Activated CD8-positive, alpha-beta T cell treated with anti-CD3 and anti-CD28 coated beads for 36 hours (primary cell): ENCODE measurements at regions not wholly inside any gene's neighbourhood (a gene's known extent, or its start where the extent isn't known, plus 50 kb on each side); places are given as distances from the start of the nearest gene placed in this dataset.

Source experiments
- ATAC-seq: fragments of 200-7000 bp; cut with Tn5 transposase; one replicate; pipeline ENCODE4 v1.10.0; 2021; ENCODE audit warnings: mild to moderate bottlenecking, moderate library complexity
- CTCF ChIA-PET: fragments of 350-600 bp; sonication (Branson Sonifier 250); formaldehyde crosslinking; loops from one replicate; lab custom pipeline; 2021; ENCODE audit warnings: antibody characterized with exemption; lab: Charles Lee
- POLR2A ChIA-PET: fragments of 350-600 bp; sonication (Branson Sonifier 250); formaldehyde crosslinking; loops from one replicate; lab custom pipeline; 2021; ENCODE audit warnings: antibody characterized with exemption; lab: Charles Lee
- DNase-seq: peaks from one replicate; pipeline ENCODE4 v3.0.0-alpha.2; 2020
- H3K27ac Mint-ChIP-seq: one replicate; pipeline ENCODE4 v1.8.0; 2021; ENCODE audit warnings: mild to moderate bottlenecking, mixed read lengths
- H3K27me3 Mint-ChIP-seq: one replicate; pipeline ENCODE4 v1.8.0; 2021; ENCODE audit warnings: mixed read lengths
- H3K36me3 Mint-ChIP-seq: one replicate; pipeline ENCODE4 v1.8.0; 2021; ENCODE audit warnings: low read depth, mixed read lengths
- H3K4me1 Mint-ChIP-seq: one replicate; pipeline ENCODE4 v1.8.0; 2021; ENCODE audit warnings: low read depth, mixed read lengths
- H3K4me3 Mint-ChIP-seq: one replicate; pipeline ENCODE4 v1.8.0; 2021; ENCODE audit warnings: mild to moderate bottlenecking, moderate library complexity, mixed read lengths
- H3K9me3 Mint-ChIP-seq: one replicate; pipeline ENCODE4 v1.8.0; 2021; ENCODE audit warnings: mixed read lengths
- intact Hi-C: fragments of 100-400 bp; cut with micrococcal nuclease; formaldehyde crosslinking; loops from one replicate; pipeline ENCODE4 v1.10.0; 2022
- TF ChIP-seq, protein P1 (sequence below): fragments of 200-600 bp; IDR thresholded peaks from one replicate; pipeline ENCODE4 v1.8.0; 2022; ENCODE audit warnings: antibody characterized with exemption, mild to moderate bottlenecking

DNA sequence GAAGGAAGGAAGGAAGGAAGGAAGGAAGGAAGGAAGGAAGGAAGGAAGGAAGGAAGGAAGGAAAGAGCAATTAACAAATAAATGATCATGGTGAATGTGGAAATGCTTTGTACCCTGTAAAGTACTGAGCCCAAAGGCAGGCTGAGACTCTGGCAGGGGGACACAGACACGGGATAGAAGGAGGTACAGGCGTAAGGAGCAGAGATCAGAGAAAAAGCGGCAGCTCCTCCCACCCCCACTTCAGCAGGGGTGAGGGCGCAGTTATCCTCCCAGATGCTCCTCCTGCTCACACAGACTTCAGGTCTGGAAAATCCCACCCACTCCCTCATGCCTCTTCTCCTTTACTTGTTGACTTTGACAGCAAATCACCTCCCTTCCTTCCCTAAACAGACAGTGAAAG lies 464.5 kb downstream of the MATN1 start:
- H3K36me3 Mint-ChIP-seq = no peaks in the 10 kb centered on the region
- ChIA-PET CTCF (no interaction called here), POLR2A (no interaction called here)
- peaks cover 8% of the 10 kb centered on the region for H3K27me3 Mint-ChIP-seq
- peaks cover 4% of the 10 kb centered on the region for H3K9me3 Mint-ChIP-seq
- ATAC-seq (no peak), DNase-seq (no peak)
- H3K27ac Mint-ChIP-seq = no peak overlapping the region
- no peak overlapping the region for H3K4me3 Mint-ChIP-seq
- TF ChIP-seq, protein P1, sequence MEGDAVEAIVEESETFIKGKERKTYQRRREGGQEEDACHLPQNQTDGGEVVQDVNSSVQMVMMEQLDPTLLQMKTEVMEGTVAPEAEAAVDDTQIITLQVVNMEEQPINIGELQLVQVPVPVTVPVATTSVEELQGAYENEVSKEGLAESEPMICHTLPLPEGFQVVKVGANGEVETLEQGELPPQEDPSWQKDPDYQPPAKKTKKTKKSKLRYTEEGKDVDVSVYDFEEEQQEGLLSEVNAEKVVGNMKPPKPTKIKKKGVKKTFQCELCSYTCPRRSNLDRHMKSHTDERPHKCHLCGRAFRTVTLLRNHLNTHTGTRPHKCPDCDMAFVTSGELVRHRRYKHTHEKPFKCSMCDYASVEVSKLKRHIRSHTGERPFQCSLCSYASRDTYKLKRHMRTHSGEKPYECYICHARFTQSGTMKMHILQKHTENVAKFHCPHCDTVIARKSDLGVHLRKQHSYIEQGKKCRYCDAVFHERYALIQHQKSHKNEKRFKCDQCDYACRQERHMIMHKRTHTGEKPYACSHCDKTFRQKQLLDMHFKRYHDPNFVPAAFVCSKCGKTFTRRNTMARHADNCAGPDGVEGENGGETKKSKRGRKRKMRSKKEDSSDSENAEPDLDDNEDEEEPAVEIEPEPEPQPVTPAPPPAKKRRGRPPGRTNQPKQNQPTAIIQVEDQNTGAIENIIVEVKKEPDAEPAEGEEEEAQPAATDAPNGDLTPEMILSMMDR = no peak
- no peaks in the 10 kb centered on the region for H3K4me1 Mint-ChIP-seq
- intact Hi-C loops = no loop called here

DNA sequence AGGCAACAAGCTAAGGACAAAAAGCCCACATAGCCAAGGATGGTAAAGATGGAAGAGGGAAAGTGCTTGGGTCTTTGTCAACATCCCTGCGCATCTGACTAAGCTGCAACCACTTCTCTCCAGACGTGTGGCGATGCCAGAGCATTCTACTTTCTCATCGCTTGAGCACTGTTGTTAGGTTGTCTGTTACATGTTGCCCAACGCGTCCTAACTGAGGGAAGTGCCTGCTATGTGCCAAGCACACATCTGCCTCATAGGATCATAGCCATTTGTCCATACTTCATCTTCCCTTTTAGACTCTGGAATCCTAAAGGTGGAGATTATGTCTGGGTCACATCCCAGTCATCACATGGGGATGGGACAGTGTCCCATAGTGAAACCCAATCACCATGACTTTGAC lies 464.9 kb downstream of the MATN1 start:
- Mint-ChIP-seq H3K4me1 (no peaks in the 10 kb centered on the region), H3K27ac (no peak overlapping the region), H3K27me3 (peaks cover 8% of the 10 kb centered on the region), H3K9me3 (peaks cover 4% of the 10 kb centered on the region), H3K4me3 (no peak overlapping the region), H3K36me3 (no peaks in the 10 kb centered on the region)
- DNase-seq (no peak), ATAC-seq (no peak)
- TF ChIP-seq, protein P1 = no peak
- intact Hi-C loops = no loop called here
- POLR2A ChIA-PET = no interaction called here
- CTCF ChIA-PET = no interaction called here

- intact Hi-C loops = no loop called here
- H3K4me1 Mint-ChIP-seq = no peaks in the 10 kb centered on the region
- no peak overlapping the region for H3K27ac Mint-ChIP-seq
- H3K9me3 Mint-ChIP-seq = peaks cover 4% of the 10 kb centered on the region
- ChIA-PET CTCF (no interaction called here), POLR2A (no interaction called here)
- peaks cover 8% of the 10 kb centered on the region for H3K27me3 Mint-ChIP-seq
- ATAC-seq (no peak), DNase-seq (no peak)
- H3K36me3 Mint-ChIP-seq = no peaks in the 10 kb centered on the region
- no peak overlapping the region for H3K4me3 Mint-ChIP-seq
- TF ChIP-seq, protein P1 = no peak
These were observed 465.5 kb downstream of the MATN1 start for GRCh38 chr1:30257742-30258380.

- Mint-ChIP-seq H3K9me3 (peaks cover 4% of the 10 kb centered on the region), H3K4me3 (no peak overlapping the region), H3K27ac (no peak overlapping the region), H3K27me3 (peaks cover 8% of the 10 kb centered on the region), H3K36me3 (no peaks in the 10 kb centered on the region), H3K4me1 (no peaks in the 10 kb centered on the region)
- ChIA-PET POLR2A (no interaction called here), CTCF (no interaction called here)
- DNase-seq (no peak), ATAC-seq (no peak)
- TF ChIP-seq, protein P1 = no peak
- intact Hi-C loops = no loop called here
These were observed 466.1 kb downstream of the MATN1 start for GRCh38 chr1:30257322-30257721.

GRCh38 chr1:30256911-30257310 lies 466.5 kb downstream of the MATN1 start:
- no peak for DNase-seq
- peaks cover 10% of the 10 kb centered on the region for H3K27me3 Mint-ChIP-seq
- intact Hi-C loops = no loop called here
- no peaks in the 10 kb centered on the region for H3K4me1 Mint-ChIP-seq
- H3K27ac Mint-ChIP-seq = no peak overlapping the region
- ChIA-PET POLR2A (no interaction called here), CTCF (no interaction called here)
- peaks cover 4% of the 10 kb centered on the region for H3K9me3 Mint-ChIP-seq
- no peak for ATAC-seq
- H3K36me3 Mint-ChIP-seq = no peaks in the 10 kb centered on the region
- TF ChIP-seq, protein P1 = no peak
- H3K4me3 Mint-ChIP-seq = no peak overlapping the region
